T-helper 1 cell treated with Interleukin-12 subunit alpha and Interleukin-12 subunit beta and Interleukin-4 antibody, amounts not matched to agents 30 μg/mL and 1 μg/mL, for 36 hours (primary cell): ENCODE measurements at regions not wholly inside any gene's neighbourhood (a gene's known extent, or its start where the extent isn't known, plus 50 kb on each side); places are given as distances from the start of the nearest gene placed in this dataset.

Experiments used
- H3K27ac Mint-ChIP-seq: one replicate; pipeline ENCODE4 v1.8.0; 2021; ENCODE audit warnings: mild to moderate bottlenecking, mixed read lengths
- H3K27me3 Mint-ChIP-seq: one replicate; pipeline ENCODE4 v1.8.0; 2021; ENCODE audit warnings: low read depth, mixed read lengths
- H3K36me3 Mint-ChIP-seq: one replicate; pipeline ENCODE4 v1.8.0; 2021; ENCODE audit warnings: low read depth, mixed read lengths
- H3K4me1 Mint-ChIP-seq: one replicate; pipeline ENCODE4 v1.8.0; 2021; ENCODE audit warnings: low read depth, mixed read lengths
- H3K4me3 Mint-ChIP-seq: one replicate; pipeline ENCODE4 v1.8.0; 2021; ENCODE audit warnings: mild to moderate bottlenecking, moderate library complexity, mixed read lengths
- H3K9me3 Mint-ChIP-seq: one replicate; pipeline ENCODE4 v1.8.0; 2021; ENCODE audit warnings: mixed read lengths

DNA sequence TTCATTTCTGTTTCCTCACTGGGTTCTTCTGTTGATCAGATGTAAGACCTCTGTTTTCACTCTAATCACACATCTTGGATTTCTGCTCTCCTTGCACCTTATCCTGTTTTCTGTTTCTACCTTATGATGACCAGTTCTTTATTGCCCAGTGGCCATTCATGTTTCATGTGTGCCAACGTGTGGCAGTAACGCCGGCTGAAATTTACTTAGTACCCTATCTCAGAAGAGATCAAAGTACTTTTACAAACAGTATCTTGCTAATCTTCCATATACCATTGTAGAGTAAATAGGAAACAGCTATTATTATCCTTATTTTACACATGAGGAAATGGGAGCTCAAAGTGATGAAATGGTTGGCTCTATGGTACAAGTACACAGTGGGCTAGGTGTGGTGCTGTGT is 74.0 kb downstream of the GATA3 start:
- peaks cover 12% of the 10 kb centered on the region for H3K36me3 Mint-ChIP-seq
- H3K4me1 Mint-ChIP-seq: peaks cover 28% of the 10 kb centered on the region
- H3K4me3 Mint-ChIP-seq: no peak overlapping the region
- H3K27ac Mint-ChIP-seq: no peak overlapping the region
- peaks cover 5% of the 10 kb centered on the region for H3K27me3 Mint-ChIP-seq
- no peaks in the 10 kb centered on the region for H3K9me3 Mint-ChIP-seq

DNA sequence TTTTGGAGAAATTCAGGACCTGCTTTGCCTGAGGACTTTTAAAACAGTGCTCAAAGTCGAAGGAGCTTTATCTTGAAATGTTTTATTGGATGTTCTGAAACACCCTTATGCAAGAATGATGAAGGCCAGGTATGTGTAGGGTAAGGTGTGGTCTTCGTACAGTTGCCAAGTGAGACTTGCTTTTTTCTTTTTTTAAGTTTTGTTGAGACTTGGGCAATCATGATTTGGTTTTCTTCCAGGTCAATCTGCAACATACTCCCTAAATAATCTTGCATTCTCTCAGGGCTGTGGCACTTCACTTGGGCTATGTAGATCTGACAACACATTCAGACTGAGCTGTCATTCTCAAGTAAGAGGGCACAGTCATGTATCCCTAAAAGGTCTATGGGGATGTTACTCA is 75.0 kb downstream of the GATA3 start:
- no peak overlapping the region for H3K27ac Mint-ChIP-seq
- peaks cover 12% of the 10 kb centered on the region for H3K36me3 Mint-ChIP-seq
- H3K27me3 Mint-ChIP-seq: peaks cover 5% of the 10 kb centered on the region
- H3K9me3 Mint-ChIP-seq: no peaks in the 10 kb centered on the region
- peaks cover 35% of the 10 kb centered on the region for H3K4me1 Mint-ChIP-seq
- no peak overlapping the region for H3K4me3 Mint-ChIP-seq

DNA sequence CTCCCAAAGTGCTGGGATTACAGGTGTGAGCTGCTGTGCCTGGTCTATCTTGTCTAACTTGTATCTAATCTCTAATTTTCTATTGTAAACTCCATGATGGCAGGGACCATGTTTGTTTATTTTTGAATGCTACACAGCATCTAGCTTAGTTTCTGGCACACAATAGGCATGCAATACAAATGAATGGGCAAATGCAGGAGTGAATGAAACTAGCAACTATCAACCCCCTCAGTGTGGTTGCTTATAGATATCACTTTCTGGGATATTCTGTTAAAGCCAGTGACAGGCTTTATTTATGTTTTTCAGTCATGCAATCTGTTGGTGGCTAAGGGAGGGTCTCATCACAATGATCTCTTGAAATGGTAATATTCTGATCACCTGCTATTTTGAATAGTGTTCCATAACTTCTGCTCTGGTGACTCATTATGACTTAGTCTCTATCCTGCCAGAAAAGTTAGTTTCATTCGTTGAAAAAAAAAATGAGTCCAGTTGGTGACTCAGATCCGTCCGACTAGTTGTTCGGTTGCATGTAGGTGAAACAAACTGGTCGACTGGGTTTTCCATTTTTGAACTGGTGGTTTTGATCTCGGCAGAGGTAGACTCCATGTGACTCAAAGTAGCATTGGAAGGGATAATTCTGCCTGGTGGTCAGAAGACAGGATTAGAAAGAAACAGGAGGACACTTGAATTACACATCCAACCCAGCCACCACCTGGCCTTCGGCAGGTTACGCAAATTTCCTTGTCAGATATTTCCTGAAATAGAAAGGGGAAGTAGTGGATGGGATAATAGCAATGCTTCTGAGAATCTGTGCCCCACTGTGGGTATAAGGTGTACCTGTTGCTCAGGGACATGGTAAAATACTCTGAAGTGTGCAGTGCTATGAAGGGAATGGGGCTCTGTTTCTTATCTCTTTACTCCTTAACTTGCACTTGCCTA is 76.8 kb downstream of the GATA3 start:
- H3K4me1 Mint-ChIP-seq: peaks cover 43% of the 10 kb centered on the region
- peaks cover 12% of the 10 kb centered on the region for H3K36me3 Mint-ChIP-seq
- peak overlapping the region; percentile 49 for H3K4me3 Mint-ChIP-seq
- no peaks in the 10 kb centered on the region for H3K9me3 Mint-ChIP-seq
- peaks cover 5% of the 10 kb centered on the region for H3K27me3 Mint-ChIP-seq
- peak overlapping the region; percentile 71 for H3K27ac Mint-ChIP-seq

GRCh38 chr10:8133146-8133545 is 78.7 kb downstream of the GATA3 start:
- H3K4me1 Mint-ChIP-seq: peaks cover 60% of the 10 kb centered on the region

DNA sequence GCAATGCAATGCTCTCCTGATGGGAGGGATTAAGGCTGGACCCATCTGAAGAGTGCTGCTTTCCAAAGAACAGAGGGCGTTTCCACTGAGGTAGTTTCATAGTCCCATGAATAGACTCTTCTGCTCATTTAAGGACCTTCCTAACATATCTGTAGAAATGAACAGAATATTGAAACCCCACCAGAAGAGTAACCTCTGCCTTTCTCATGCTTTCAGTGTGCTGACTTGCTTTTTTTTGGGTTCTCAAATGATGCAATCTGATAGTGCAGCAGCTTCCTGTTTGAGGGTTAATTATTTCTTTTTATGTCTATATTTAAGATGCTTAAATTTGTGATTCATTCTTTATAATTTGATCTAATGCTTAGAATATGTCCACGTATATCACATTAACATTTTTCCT is 82.2 kb downstream of the GATA3 start:
- Mint-ChIP-seq H3K27me3 (no peaks in the 10 kb centered on the region), H3K4me1 (peaks cover 58% of the 10 kb centered on the region), H3K36me3 (peaks cover 5% of the 10 kb centered on the region), H3K4me3 (peak overlapping the region; percentile 87), H3K27ac (peak overlapping the region; percentile 96), H3K9me3 (no peaks in the 10 kb centered on the region)

More at GRCh38 chr10:8133146-8133545, 78.7 kb downstream of the GATA3 start:
- Mint-ChIP-seq H3K27ac (peak overlapping the region; percentile 68), H3K36me3 (peaks cover 8% of the 10 kb centered on the region), H3K4me3 (peak overlapping the region; percentile 75), H3K9me3 (no peaks in the 10 kb centered on the region), H3K27me3 (no peaks in the 10 kb centered on the region)

DNA sequence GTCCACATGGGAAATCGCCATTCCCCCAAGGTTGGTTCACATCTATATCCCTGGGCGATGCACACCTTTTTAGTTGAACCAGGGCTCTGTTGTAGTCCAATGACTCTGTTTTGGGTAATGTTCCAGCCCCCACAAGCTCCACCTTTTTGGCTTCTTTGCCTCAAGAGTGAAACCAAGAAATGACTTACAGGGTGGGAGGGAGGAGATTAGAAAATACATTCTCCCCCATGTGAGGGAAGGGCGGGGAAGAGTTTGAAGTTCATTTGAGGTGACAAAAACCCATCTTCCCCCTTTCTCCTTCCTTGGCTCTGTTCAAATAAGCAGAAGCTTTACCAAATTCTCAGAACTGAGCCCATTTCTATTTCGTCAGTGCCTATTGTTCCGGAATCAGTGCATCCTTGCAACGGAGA is 82.8 kb downstream of the GATA3 start:
- Mint-ChIP-seq H3K27me3 (no peaks in the 10 kb centered on the region), H3K9me3 (no peaks in the 10 kb centered on the region), H3K4me1 (peaks cover 53% of the 10 kb centered on the region), H3K36me3 (peaks cover 5% of the 10 kb centered on the region), H3K27ac (peak overlapping the region; percentile 96), H3K4me3 (peak overlapping the region; percentile 87)

GRCh38 chr10:8137726-8138125 is 83.2 kb downstream of the GATA3 start:
- peaks cover 52% of the 10 kb centered on the region for H3K4me1 Mint-ChIP-seq

GRCh38 chr10:8138471-8138870 is 84.0 kb downstream of the GATA3 start:
- Mint-ChIP-seq H3K27ac (peak overlapping the region; percentile 72), H3K36me3 (peaks cover 1% of the 10 kb centered on the region), H3K4me3 (peak overlapping the region; percentile 59), H3K4me1 (peaks cover 44% of the 10 kb centered on the region), H3K9me3 (no peaks in the 10 kb centered on the region), H3K27me3 (no peaks in the 10 kb centered on the region)

More at GRCh38 chr10:8137726-8138125, 83.2 kb downstream of the GATA3 start:
- Mint-ChIP-seq H3K27me3 (no peaks in the 10 kb centered on the region), H3K36me3 (peaks cover 5% of the 10 kb centered on the region), H3K4me3 (peak overlapping the region; percentile 87), H3K27ac (peak overlapping the region; percentile 96), H3K9me3 (no peaks in the 10 kb centered on the region)

GRCh38 chr10:8144496-8144895 is 90.0 kb downstream of the GATA3 start:
- Mint-ChIP-seq H3K4me3 (no peak overlapping the region), H3K36me3 (no peaks in the 10 kb centered on the region), H3K9me3 (no peaks in the 10 kb centered on the region), H3K4me1 (peaks cover 5% of the 10 kb centered on the region), H3K27me3 (peaks cover 12% of the 10 kb centered on the region), H3K27ac (no peak overlapping the region)

GRCh38 chr10:8146650-8147049 is 92.2 kb downstream of the GATA3 start:
- H3K36me3 Mint-ChIP-seq: no peaks in the 10 kb centered on the region
- H3K27me3 Mint-ChIP-seq: peaks cover 23% of the 10 kb centered on the region

GRCh38 chr10:8149991-8150390 is 95.5 kb downstream of the GATA3 start:
- Mint-ChIP-seq H3K36me3 (no peaks in the 10 kb centered on the region), H3K4me3 (no peak overlapping the region), H3K4me1 (peaks cover 4% of the 10 kb centered on the region), H3K9me3 (no peaks in the 10 kb centered on the region), H3K27me3 (peaks cover 33% of the 10 kb centered on the region), H3K27ac (no peak overlapping the region)

More at GRCh38 chr10:8146650-8147049, 92.2 kb downstream of the GATA3 start:
- H3K27ac Mint-ChIP-seq: no peak overlapping the region
- H3K4me3 Mint-ChIP-seq: no peak overlapping the region
- H3K9me3 Mint-ChIP-seq: no peaks in the 10 kb centered on the region
- H3K4me1 Mint-ChIP-seq: no peaks in the 10 kb centered on the region

DNA sequence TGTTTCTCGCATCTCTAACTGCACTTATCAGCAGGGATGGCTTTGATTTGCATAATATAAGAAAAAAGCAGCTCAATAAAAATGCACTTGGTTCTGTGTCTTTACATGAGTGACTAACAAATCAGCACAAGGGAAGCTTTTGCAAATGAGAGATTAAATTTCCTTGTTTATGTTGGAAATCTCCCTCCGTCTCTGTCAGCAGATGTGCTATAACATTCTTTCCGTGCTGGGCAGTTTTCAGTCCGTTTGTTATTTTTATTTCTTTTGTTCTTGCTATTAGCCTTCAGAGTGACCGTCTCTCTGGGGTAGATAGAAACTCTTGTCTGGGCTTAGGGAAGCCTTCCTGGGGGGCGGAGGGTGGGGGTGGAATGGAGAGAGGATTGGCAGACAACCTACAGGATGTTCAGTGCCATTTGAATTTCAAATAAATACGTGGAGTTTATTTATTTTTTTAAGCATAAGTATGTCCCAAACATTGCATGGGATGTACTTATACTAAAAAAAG is 96.0 kb downstream of the GATA3 start:
- no peak overlapping the region for H3K27ac Mint-ChIP-seq
- H3K27me3 Mint-ChIP-seq: peaks cover 37% of the 10 kb centered on the region
- peaks cover 4% of the 10 kb centered on the region for H3K4me1 Mint-ChIP-seq
- H3K36me3 Mint-ChIP-seq: no peaks in the 10 kb centered on the region
- H3K9me3 Mint-ChIP-seq: no peaks in the 10 kb centered on the region
- no peak overlapping the region for H3K4me3 Mint-ChIP-seq

DNA sequence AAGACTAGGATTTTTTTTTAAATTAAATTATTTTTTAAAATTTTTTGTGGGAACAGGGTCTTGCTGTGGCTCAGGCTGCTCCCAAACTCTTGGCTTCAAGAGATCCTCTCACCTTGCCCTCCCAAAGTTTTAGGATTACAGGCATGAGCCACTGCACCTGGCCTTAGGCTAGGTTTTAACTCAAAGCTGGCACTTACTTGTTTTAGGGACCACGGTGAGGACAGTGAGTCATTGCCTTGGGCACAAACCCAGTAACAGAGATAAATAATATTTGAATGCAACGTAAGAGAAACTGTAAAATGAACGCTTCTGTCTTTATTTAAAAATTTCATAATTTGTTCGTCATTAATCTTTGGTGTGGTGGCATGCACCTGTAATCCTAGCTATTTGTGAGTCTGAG is 96.6 kb downstream of the GATA3 start:
- Mint-ChIP-seq H3K9me3 (no peaks in the 10 kb centered on the region), H3K4me1 (peaks cover 4% of the 10 kb centered on the region), H3K27ac (no peak overlapping the region), H3K4me3 (no peak overlapping the region), H3K36me3 (no peaks in the 10 kb centered on the region), H3K27me3 (peaks cover 44% of the 10 kb centered on the region)

DNA sequence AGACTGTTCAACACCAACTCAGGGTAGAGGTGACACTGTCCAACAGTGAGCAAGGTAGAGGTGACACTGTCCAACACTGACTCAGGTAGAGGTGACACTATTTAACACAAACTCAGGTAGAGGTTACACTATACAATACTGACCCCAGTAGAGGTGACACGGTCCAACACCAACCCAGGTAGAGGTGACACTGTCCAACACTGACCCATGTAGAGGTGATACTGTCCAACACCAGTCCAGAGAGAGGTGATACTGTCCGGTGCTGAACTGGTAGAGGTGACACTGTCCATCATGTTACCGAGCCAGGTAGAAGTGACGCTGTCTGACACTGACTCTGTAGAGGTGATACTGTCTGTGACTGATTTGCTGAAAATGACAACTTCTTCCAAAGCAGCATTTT is 102.4 kb downstream of the GATA3 start:
- H3K9me3 Mint-ChIP-seq: peaks cover 3% of the 10 kb centered on the region

More for the DNA sequence above, 102.4 kb downstream of the GATA3 start:
- H3K36me3 Mint-ChIP-seq: peaks cover 6% of the 10 kb centered on the region
- H3K27ac Mint-ChIP-seq: no peak overlapping the region
- peaks cover 58% of the 10 kb centered on the region for H3K27me3 Mint-ChIP-seq
- no peak overlapping the region for H3K4me3 Mint-ChIP-seq
- H3K4me1 Mint-ChIP-seq: peaks cover 11% of the 10 kb centered on the region
